M059J (cell line): ENCODE measurements at regions not wholly inside any gene's neighbourhood (a gene's known extent, or its start where the extent isn't known, plus 50 kb on each side); places are given as distances from the start of the nearest gene placed in this dataset.
A peak's percentile ranks its signal among the peaks of the same experiment; 100 is the strongest.

ENCODE experiments used
- DNase-seq: peaks from one replicate; pipeline ENCODE4 v3.0.0-alpha.2; 2012; ENCODE audit warnings: low read depth

- DNase-seq, result no peak
Observed at GRCh38 chr7:36006636-36007229, 146.3 kb upstream of the EEPD1 start.

DNA sequence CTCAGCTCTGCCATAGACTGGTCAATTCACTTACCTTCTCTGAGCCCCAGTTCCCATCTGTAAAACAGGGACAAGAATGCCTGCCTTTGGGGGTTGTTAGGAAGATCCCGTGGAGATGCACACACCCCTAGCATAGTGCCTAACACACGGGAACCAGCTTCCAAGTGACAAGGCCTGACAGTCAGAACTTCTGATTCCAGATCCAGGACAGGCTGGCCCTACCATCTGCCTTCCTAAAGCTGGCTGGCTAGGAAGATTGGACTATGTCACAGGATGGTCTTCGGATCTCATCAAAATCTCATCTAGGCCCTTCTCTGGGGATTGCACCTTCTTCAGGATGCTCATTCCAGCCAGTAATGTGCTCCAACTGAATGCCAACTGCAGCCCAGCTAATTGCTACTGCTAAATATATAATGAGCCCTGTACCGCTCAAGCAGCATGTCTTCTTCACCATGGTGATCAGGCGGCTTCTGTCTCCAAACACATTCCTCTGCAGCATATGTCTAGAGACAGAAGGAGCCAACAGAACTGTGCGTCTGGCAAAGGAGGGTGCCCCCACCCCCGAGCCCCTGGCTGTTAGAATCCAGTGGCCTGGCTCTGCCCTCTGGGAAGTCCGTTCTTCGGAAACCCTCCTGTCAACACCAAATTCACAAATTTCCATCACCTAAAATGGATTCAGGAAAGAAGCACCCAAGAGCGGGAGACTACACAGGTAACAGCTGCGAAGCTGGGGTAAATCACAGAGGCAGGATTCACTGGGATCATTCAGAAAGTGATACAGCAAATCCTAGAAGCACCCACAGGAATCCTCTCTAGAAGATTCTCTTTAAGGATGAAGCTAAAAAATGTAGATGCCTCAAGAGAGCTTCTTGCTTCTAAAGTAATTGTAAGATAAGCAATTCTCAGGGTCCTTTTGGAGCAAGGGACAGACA lies 142.1 kb upstream of the EEPD1 start:
- DNase-seq, result no peak

DNA sequence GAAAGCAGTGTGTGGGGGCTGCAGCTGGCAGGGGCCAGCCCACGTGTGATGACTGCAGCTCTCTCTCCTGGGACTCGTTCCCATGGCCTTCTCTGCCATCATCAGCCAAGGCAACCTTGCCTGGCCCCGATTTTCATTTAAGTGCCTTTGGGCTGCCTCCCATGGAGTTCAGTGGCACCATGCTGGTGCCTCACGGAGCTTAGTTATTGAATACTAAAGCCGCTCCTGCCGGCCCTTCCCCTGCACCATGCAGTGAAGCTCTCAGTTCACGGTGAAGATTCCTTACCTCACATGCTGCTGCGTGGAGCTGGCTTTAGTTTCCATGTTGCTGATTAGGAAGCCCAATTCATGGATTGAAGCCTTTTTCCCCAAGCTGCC lies 141.5 kb upstream of the EEPD1 start:
- no peak for DNase-seq

- no peak for DNase-seq
Observed at GRCh38 chr7:36013246-36014014, 139.6 kb upstream of the EEPD1 start.

GRCh38 chr7:36014961-36015360 lies 138.1 kb upstream of the EEPD1 start:
- no peak for DNase-seq

GRCh38 chr7:36015733-36016132 lies 137.3 kb upstream of the EEPD1 start:
- DNase-seq, result peak; percentile 71

DNA sequence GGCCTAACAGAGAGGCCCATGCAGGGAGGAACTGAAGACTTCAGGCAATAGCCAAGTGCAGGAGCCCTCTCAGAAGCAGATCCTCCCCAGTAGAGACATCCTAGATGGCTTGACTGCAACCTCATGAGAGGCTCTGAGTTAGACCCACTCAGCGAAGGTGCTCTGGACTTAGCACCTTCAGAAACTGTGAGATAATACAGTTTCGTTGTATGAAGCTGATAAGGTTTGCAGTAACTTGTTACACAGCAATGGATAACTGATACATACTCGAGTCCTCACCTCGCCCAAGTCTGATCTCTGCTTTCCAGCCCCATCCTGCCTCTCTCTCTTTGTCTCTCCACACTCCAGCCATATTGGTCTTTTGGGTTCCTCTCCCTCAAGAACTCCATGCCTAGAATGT lies 136.4 kb upstream of the EEPD1 start:
- no peak for DNase-seq

DNA sequence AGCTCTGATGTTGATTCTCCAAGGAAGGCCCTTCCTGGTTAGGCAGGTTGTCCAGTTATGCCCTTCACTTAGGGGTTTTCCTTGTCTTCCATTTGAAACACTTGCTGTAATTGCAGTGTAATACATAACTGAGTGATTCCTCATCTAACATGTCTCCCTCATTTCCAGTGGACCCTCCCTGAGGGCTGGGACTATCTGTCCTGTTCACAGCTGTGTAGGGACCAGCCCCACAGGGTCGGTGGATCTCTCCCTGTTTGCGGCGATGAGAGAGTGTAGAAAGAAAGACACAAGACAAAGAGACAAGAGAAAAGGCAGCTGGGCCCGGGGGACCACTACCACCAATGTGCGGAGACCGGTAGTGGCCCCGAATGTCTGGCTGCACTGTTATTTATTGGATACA lies 135.9 kb upstream of the EEPD1 start:
- DNase-seq, result no peak

GRCh38 chr7:36018816-36019484 lies 134.1 kb upstream of the EEPD1 start:
- DNase-seq, result no peak

- DNase-seq, result no peak
Observed at GRCh38 chr7:36019538-36019937, 133.5 kb upstream of the EEPD1 start.

DNA sequence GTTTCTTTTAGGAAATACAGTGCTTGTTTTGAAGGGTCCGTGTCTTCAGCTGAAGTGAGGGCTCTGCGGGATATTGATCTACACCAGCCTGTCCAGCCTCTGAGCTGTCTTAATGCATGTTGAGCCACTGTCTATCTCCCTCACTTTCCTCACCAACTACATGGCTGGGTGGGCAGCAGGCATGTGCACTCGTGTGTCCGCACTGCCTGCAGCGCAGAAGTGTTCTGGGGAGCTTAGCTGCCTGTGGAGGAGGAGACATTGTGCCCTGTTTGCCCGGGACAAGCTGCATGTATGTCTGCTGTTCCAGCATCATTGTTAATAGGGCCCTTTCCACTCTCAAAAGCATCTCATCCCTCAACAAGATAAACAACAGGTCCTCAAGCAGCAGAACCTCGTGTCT lies 133.1 kb upstream of the EEPD1 start:
- DNase-seq, result no peak

- peak; percentile 47 for DNase-seq
Observed at GRCh38 chr7:36021367-36021766, 131.7 kb upstream of the EEPD1 start.

DNA sequence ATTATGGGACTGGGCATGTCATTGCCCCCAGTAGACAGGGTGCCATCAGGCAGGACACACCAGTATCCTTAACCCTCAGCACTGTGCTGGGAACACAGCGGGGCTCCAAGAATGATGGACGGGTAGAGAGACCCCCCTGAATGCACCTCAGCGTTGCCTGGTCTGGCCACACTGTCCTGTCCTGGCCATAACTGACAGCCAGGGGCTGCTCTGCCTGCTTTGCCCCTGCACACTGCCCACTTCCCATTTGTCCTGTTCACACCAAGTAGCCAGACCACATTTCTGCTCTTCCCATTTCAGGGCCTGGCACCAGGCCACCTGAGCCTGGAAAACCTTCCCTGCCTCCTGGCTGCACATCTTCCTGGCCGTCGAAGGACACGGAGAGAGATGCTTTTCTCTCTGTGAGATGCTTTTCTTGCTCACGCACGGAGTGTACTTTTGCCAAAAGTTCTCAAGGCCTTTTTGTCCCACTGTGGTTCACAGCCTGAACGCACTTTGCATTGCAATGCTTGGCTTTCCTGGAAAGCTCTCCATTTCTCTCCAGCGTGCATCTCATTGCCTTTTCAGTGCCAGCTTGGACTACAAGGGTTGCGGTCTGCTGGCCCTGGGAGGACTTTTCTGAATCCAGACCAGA lies 131.0 kb upstream of the EEPD1 start:
- no peak for DNase-seq

DNA sequence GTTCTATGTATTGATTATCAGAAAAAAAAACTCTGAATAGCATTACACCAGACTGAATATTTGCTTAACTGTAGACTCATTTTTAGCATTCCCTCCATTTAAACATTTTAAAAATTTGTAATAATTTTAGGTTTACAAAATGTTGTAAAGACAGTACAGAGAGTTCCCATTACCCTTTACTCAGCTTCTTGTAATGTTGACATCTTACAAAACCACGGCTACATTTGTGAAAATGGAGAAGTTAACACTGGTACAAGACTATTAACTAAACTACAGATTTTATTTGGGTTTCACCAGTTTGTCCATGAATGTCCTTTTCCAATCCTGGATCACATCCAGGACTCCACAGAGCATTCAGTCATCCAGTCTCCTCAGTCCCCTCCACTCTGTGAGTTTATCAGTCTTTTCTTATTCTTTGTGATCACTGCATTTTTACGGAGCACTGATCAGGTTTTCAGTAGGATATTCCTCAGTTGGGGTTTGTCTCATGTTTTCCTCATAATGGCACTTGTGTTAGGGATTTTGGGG lies 130.0 kb upstream of the EEPD1 start:
- DNase-seq, result no peak

DNA sequence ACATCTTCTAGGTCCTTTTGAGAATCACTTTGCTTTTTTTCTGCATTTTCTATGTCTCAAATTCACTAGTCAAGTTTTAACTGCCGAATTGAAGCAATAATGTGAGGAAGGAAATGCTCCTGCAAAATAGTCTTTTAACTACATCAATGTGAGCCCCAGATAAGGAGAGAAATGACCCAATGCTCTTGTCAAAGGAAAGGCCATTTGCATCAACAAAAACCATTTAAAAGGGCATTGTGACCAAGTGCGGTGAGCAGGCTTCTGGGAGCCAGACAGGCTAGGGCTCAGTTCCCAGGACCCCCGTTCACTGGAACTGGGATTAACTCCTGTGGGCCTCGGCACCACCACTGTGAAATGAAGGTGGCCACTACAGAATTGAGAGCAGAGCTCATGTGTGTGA lies 127.9 kb upstream of the EEPD1 start:
- DNase-seq, result no peak

DNA sequence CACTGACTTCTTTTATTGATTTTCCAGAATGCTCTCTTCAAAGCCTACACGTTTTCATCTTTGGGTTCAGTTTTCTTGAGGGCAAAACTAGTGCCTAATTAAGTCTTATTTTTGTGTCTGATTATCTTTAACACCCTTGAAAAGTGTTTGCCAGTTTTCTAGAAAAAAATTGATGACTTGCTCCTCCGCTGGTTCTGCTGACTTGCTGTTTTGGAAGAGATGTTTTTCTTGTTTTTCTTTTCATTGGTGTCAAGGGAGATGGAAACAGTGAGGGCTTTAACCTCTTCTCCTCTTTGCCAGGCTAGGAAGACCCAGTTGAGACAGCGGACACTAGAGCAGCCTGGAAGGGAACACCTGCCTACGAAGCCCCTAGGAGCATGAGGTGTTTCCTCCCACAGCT lies 123.7 kb upstream of the EEPD1 start:
- DNase-seq, result no peak

DNA sequence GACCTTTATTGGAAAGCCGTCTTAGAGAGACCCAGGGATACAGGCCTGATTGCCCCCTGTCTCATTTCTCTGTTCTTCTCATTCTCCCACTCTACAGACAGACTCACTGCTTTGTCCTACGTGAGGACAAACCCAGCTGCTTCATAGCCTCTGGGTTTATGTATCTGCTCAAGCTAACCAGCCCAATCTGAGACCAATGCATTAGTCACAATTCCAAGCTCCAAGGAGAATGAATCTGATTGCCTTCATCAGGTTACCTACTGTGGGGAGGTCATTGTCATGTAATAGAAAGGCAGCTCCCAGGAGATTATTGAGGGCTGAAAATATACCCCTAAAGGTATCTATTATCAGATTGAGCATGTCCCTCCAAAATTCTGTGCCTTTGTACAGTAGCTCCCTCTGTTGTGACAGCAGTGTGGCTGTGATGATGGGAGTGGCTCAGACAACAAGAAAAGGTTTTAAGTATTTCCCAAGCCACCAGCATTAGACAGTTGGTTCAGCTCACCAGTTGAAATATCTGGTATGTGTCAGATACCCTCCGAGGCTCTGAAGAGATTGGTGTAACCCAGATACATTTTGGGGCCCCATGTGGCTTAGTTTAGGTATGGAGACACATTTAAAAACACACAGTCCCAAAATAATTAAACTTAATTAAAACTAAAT lies 123.1 kb upstream of the EEPD1 start:
- DNase-seq, result peak; percentile 34

DNA sequence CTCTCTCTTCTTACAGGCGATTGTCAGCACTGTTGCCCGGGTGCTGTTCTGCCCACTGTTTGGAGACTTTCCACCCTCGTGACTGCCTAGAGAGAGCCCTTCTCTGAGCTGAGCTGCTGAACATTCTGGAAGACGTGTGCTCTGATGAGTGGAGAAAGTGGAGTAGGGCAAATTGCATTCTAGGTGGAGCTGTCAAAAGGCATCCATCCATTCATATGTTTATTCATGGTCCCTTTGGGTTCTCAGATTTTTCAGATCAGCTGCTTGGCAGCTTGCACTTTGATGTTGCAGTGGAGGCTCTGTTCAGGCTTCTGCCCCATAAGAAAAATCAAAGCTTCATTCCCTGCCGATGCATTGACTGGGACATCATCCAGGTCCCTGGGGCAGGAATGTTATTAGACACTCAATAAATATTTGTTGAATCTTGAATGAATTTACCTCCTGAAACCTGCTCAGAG lies 120.7 kb upstream of the EEPD1 start:
- DNase-seq, result peak; percentile 66

GRCh38 chr7:36034020-36034419 lies 119.0 kb upstream of the EEPD1 start:
- peak; percentile 96 for DNase-seq

DNA sequence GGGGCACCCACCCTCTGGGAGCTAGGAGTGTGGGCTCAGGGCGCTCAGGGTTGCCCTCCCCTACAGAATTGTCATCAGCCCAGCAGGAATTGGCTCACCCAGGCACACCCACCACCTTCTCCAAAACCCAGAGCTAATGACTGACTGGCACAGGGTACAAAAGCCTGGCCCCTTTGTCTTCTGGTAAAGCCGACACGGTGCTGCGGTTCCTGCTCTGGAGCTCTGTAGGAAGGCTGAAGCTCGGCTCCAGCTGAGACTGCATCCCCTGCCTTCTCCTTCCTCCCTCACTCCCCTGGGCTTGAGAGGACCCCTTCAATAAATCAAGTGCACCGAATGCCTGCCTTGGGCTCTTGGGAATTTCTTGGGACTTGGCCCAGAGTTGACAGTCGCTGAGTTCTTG lies 117.9 kb upstream of the EEPD1 start:
- no peak for DNase-seq

- peak; percentile 76 for DNase-seq
Observed at GRCh38 chr7:36036590-36036989, 116.5 kb upstream of the EEPD1 start.
